CD4-positive, alpha-beta T cell (primary cell): ENCODE measurements at regions not wholly inside any gene's neighbourhood (a gene's known extent, or its start where the extent isn't known, plus 50 kb on each side); places are given as distances from the start of the nearest gene placed in this dataset.

Experiments
- ATAC-seq: fragments of 200-7000 bp; cut with Tn5 transposase; one replicate; pipeline ENCODE4 v1.10.0; 2022; ENCODE audit warnings: mild to moderate bottlenecking; ENCODE audit not compliant: poor library complexity
- CTCF ChIA-PET: fragments of 350-600 bp; sonication (Branson Sonifier 250); formaldehyde crosslinking; loops from one replicate; lab custom pipeline; 2021; ENCODE audit warnings: antibody characterized with exemption, inconsistent platforms; lab: Charles Lee
- POLR2A ChIA-PET: fragments of 350-600 bp; sonication (Branson Sonifier 250); formaldehyde crosslinking; loops from one replicate; lab custom pipeline; 2021; ENCODE audit warnings: antibody characterized with exemption, inconsistent platforms; lab: Charles Lee
- DNase-seq, 14 experiments: peaks; one replicate each; pipeline ENCODE4 v3.0.0-alpha.2; 2013 to 2020; ENCODE audit warnings: mixed read lengths in 2 of 14
- H3K27ac ChIP-seq, 2 donors: one replicate each; pipeline versions ENCODE4 v1.5.1 to v1.7.0; 2013; ENCODE audit warnings: low read length in 2 of 2, low read depth in 1 of 2, mild to moderate bottlenecking in 1 of 2
- H3K27me3 ChIP-seq, 2 experiments: 1 replicate in 1 of 2; 2 replicates in 1 of 2; pipeline versions ENCODE4 v1.6.1 to v1.7.0; 2013; ENCODE audit warnings: low read length in 2 of 2, control low read depth in 1 of 2, mild to moderate bottlenecking in 1 of 2, moderate library complexity in 1 of 2; ENCODE audit not compliant: insufficient read depth in 2 of 2, control insufficient read depth in 1 of 2
- H3K36me3 ChIP-seq: one replicate; pipeline ENCODE4 v1.6.1; 2013; ENCODE audit warnings: low read length, control low read depth; ENCODE audit not compliant: insufficient read depth
- H3K4me1 ChIP-seq: one replicate; pipeline ENCODE4 v1.6.1; 2013; ENCODE audit warnings: low read length, control low read depth; ENCODE audit not compliant: insufficient read depth
- H3K4me3 ChIP-seq: one replicate; pipeline ENCODE4 v1.5.1; 2013; ENCODE audit warnings: mild to moderate bottlenecking, low read length, moderate library complexity
- H3K9me3 ChIP-seq, 2 experiments: 1 replicate in 1 of 2; 2 replicates in 1 of 2; pipeline versions ENCODE4 v1.6.1 to v1.7.0; 2013; ENCODE audit warnings: low read length in 2 of 2, mild to moderate bottlenecking in 2 of 2, control low read depth in 1 of 2, moderate library complexity in 1 of 2; ENCODE audit not compliant: control insufficient read depth in 1 of 2, insufficient read depth in 1 of 2
- H3K27ac Mint-ChIP-seq: one replicate; pipeline ENCODE4 v1.8.0; 2020; ENCODE audit warnings: mixed read lengths
- H3K27me3 Mint-ChIP-seq: one replicate; pipeline ENCODE4 v1.8.0; 2021; ENCODE audit warnings: mixed read lengths
- H3K36me3 Mint-ChIP-seq: one replicate; pipeline ENCODE4 v1.8.0; 2021; ENCODE audit warnings: low read depth, mixed read lengths
- H3K4me1 Mint-ChIP-seq: one replicate; pipeline ENCODE4 v1.8.0; 2021; ENCODE audit warnings: low read depth, mixed read lengths
- H3K4me3 Mint-ChIP-seq: one replicate; pipeline ENCODE4 v1.8.0; 2020; ENCODE audit warnings: mild to moderate bottlenecking, mixed read lengths
- H3K9me3 Mint-ChIP-seq: one replicate; pipeline ENCODE4 v1.8.0; 2020; ENCODE audit warnings: mixed read lengths
- intact Hi-C, 2 experiments: fragments of 100-400 bp; cut with DNase I in 1 of 2; cut with micrococcal nuclease in 1 of 2; formaldehyde crosslinking; loops; one replicate each; pipeline versions ENCODE4 v1.15.1 to v1.9.0; 2023 to 2025; cut with DNase I, micrococcal nuclease
- TF ChIP-seq, protein P1 (sequence below): fragments of 200-600 bp; IDR thresholded peaks from one replicate; pipeline ENCODE4 v1.8.0; 2022; ENCODE audit warnings: antibody characterized with exemption, mild to moderate bottlenecking

DNA sequence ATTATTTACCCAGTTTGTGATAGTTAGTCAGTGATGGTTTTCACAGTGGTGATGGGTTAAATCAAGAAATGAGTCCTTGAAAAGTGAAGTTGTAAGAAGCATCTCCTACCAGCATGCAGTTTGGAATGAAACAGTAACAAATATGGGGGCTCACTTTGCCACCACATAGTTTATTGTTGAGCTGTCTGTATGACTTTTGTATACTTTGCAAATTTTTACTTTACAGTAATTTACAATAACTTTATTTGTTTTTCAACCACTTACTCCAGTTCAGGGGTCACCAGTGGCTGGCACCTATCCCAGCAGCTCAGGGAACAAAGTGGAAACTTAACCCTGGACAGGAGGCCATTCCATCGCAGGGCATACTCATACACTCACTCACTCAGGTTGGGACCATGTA lies 64.5 kb upstream of the ANKRD50 start:
- H3K4me1 Mint-ChIP-seq: no peaks in the 10 kb centered on the region
- H3K27me3 ChIP-seq: no peaks in the 10 kb centered on the region
- TF ChIP-seq, protein P1, sequence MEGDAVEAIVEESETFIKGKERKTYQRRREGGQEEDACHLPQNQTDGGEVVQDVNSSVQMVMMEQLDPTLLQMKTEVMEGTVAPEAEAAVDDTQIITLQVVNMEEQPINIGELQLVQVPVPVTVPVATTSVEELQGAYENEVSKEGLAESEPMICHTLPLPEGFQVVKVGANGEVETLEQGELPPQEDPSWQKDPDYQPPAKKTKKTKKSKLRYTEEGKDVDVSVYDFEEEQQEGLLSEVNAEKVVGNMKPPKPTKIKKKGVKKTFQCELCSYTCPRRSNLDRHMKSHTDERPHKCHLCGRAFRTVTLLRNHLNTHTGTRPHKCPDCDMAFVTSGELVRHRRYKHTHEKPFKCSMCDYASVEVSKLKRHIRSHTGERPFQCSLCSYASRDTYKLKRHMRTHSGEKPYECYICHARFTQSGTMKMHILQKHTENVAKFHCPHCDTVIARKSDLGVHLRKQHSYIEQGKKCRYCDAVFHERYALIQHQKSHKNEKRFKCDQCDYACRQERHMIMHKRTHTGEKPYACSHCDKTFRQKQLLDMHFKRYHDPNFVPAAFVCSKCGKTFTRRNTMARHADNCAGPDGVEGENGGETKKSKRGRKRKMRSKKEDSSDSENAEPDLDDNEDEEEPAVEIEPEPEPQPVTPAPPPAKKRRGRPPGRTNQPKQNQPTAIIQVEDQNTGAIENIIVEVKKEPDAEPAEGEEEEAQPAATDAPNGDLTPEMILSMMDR: no peak
- no peaks in the 10 kb centered on the region for H3K9me3 ChIP-seq
- H3K4me1 ChIP-seq: no peaks in the 10 kb centered on the region
- no peaks in the 10 kb centered on the region for H3K27me3 Mint-ChIP-seq
- no peaks in the 10 kb centered on the region for H3K36me3 ChIP-seq
- no peak overlapping the region for H3K4me3 Mint-ChIP-seq
- no peaks in the 10 kb centered on the region for H3K9me3 Mint-ChIP-seq
- H3K4me3 ChIP-seq: no peak overlapping the region
- H3K27ac Mint-ChIP-seq: no peak overlapping the region
- H3K36me3 Mint-ChIP-seq: no peaks in the 10 kb centered on the region
- no peak for ATAC-seq
- ChIA-PET POLR2A (no interaction called here), CTCF (no interaction called here)
- no peak for DNase-seq
- no peak overlapping the region for H3K27ac ChIP-seq
- intact Hi-C loops: no loop called here

DNA sequence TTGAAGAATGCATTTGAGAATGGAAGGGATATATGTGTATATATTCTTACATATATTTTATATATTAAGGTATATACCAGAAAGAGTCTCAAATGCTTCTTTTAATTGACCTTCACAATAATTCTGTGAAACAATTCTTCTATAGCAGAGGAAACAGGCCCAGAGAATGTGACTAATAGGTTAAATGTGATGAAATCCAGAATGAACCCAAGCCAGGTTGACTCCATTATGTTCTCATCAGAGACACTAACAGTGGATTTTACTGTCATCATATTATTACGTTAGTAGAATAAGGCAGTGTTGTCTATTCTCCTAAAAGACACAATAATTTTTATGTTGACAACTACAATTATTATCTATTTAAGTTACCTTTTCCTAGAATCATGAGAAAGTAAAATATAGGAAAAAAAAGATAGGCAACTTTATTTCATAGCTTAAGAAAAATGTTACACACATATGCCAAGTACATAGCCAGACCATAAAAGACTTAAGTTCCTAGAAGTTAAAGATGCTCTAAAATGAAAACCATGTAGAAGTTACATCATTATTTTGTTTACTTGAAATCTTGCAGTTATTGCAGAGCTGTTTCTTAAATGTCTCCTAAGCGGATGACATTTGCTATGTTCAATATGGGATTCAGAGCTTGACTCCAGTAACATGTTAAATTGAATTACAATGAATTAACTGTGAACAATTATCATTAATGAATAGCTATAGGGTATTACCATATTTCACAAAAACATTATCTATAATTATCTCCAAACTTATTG lies 56.2 kb upstream of the ANKRD50 start:
- H3K4me3 Mint-ChIP-seq: no peak overlapping the region
- CTCF ChIA-PET: no interaction called here
- ATAC-seq: no peak

DNA sequence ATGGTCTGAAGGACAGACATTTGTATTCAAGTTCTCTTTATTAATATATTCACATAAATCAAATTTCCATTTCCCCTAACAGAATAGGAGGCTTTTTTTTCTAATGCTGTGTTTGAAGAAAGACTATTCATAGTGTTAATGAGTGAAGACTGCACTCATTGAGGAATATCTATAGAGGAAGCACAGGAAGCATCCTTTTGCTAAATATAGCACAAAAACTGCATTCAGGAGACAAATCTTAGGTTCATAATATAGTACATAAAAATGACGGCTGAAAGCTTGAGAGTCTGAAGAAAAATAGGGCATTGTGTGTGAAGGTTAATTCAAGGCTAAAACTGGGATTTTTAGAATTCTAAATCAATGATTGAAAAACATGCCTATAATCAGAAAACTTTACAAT lies 50.4 kb upstream of the ANKRD50 start:
- Histone ChIP-seq H3K4me3 (no peak overlapping the region), H3K27ac (no peak overlapping the region), H3K27me3 (no peaks in the 10 kb centered on the region), H3K9me3 (no peaks in the 10 kb centered on the region), H3K4me1 (no peaks in the 10 kb centered on the region), H3K36me3 (no peaks in the 10 kb centered on the region)
- H3K4me1 Mint-ChIP-seq: no peaks in the 10 kb centered on the region
- DNase-seq: no peak
- H3K27ac Mint-ChIP-seq: no peak overlapping the region
- intact Hi-C loops: no loop called here
- no peak for ATAC-seq
- ChIA-PET CTCF (no interaction called here), POLR2A (no interaction called here)
- peaks cover 3% of the 10 kb centered on the region for H3K9me3 Mint-ChIP-seq
- no peaks in the 10 kb centered on the region for H3K27me3 Mint-ChIP-seq
- TF ChIP-seq, protein P1: no peak
- H3K4me3 Mint-ChIP-seq: no peak overlapping the region
- H3K36me3 Mint-ChIP-seq: no peaks in the 10 kb centered on the region

More for the DNA sequence above, 56.2 kb upstream of the ANKRD50 start:
- no peaks in the 10 kb centered on the region for H3K9me3 ChIP-seq
- Mint-ChIP-seq H3K36me3 (no peaks in the 10 kb centered on the region), H3K27me3 (no peaks in the 10 kb centered on the region), H3K27ac (no peak overlapping the region), H3K9me3 (no peaks in the 10 kb centered on the region), H3K4me1 (no peaks in the 10 kb centered on the region)
- no peak overlapping the region for H3K27ac ChIP-seq
- H3K27me3 ChIP-seq: no peaks in the 10 kb centered on the region
- no peak for DNase-seq
- POLR2A ChIA-PET: no interaction called here
- no peaks in the 10 kb centered on the region for H3K36me3 ChIP-seq
- no peaks in the 10 kb centered on the region for H3K4me1 ChIP-seq
- intact Hi-C loops: no loop called here
- TF ChIP-seq, protein P1: no peak
- H3K4me3 ChIP-seq: no peak overlapping the region
